ENCODE measurements at regions not wholly inside any gene's neighbourhood (a gene's known extent, or its start where the extent isn't known, plus 50 kb on each side); places are given as distances from the start of the nearest gene placed in this dataset.

DNA sequence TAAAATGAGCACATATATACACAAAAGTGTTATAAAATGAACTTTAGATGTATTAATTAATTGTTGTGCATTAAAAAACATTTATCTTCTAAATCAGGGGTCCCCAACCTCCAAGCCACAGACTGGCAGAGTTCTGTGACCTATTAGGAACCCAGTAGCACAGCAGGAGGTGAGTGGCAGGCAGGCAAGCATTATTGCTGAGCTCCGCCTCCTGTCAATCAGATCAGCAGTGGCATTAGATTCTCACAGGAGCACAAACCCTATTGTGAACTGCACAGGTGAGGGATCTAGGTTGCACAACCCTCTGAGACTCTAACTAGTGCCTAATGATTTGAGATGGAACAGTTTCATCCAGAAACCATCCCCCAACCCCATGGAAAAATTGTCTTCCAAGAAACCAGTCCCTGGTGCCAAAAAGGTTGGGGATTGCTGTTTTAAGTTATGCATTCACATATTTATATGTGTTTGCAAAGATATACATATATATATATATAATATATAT, 583.7 kb downstream of the KCNJ2 start:
- H3K79me2 ChIP-seq (ENCODE audit: control insufficient read depth, insufficient read depth, low read length): no peaks in the 10 kb centered on the region
- no peaks in the 10 kb centered on the region for H4K20me1 ChIP-seq (ENCODE audit: control insufficient read depth, extremely low read depth, insufficient read depth, low read length)
- no peak for DNase-seq (ENCODE audit: low read depth, low spot score)
- H3K9me3 ChIP-seq (ENCODE audit: control insufficient read depth, low read depth, low read length): no peaks in the 10 kb centered on the region
- H3K4me1 ChIP-seq (ENCODE audit: control insufficient read depth, extremely low read depth, insufficient read depth, low read length): no peaks in the 10 kb centered on the region
- H2AFZ ChIP-seq (ENCODE audit: control insufficient read depth, low read length): no peak overlapping the region
- no peak overlapping the region for H3K4me2 ChIP-seq (ENCODE audit: control insufficient read depth, extremely low read depth, insufficient read depth, low read depth, low read length)
- TF ChIP-seq EZH2 (IDR thresholded peaks at IDR 0.05; ENCODE audit: low read length): no peak
- TF ChIP-seq, protein P1, sequence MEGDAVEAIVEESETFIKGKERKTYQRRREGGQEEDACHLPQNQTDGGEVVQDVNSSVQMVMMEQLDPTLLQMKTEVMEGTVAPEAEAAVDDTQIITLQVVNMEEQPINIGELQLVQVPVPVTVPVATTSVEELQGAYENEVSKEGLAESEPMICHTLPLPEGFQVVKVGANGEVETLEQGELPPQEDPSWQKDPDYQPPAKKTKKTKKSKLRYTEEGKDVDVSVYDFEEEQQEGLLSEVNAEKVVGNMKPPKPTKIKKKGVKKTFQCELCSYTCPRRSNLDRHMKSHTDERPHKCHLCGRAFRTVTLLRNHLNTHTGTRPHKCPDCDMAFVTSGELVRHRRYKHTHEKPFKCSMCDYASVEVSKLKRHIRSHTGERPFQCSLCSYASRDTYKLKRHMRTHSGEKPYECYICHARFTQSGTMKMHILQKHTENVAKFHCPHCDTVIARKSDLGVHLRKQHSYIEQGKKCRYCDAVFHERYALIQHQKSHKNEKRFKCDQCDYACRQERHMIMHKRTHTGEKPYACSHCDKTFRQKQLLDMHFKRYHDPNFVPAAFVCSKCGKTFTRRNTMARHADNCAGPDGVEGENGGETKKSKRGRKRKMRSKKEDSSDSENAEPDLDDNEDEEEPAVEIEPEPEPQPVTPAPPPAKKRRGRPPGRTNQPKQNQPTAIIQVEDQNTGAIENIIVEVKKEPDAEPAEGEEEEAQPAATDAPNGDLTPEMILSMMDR (optimal IDR thresholded peaks at IDR 0.05 in 1 of 3, IDR thresholded peaks at IDR 0.05 in 1 of 3, conservative IDR thresholded peaks at IDR 0.05 in 1 of 3; ENCODE audit: extremely low read depth in 1 of 3, insufficient read depth in 2 of 3, low read length in 3 of 3): no peak
- H3K9ac ChIP-seq (ENCODE audit: control insufficient read depth, extremely low read depth, insufficient read depth, low read length): no peak overlapping the region
- H3K36me3 ChIP-seq (ENCODE audit: control insufficient read depth in 2 of 2, extremely low read depth in 1 of 2, insufficient read depth in 2 of 2, low read length in 2 of 2): no peaks in the 10 kb centered on the region
- no peaks in the 10 kb centered on the region for H3K27me3 ChIP-seq (ENCODE audit: control insufficient read depth, extremely low read depth, insufficient read depth, low read length)
- H3K9me1 ChIP-seq (ENCODE audit: control insufficient read depth, extremely low read depth, insufficient read depth, low read length): no peaks in the 10 kb centered on the region
- no peak for FAIRE-seq
- dilution Hi-C loops (cut with MboI; ENCODE audit: extremely low pct_ligation_motif_present, low sequenced_read_pairs): no loop called here
- H3K27ac ChIP-seq (ENCODE audit: control insufficient read depth, insufficient read depth, low read length): no peak overlapping the region
- H3K4me3 ChIP-seq (ENCODE audit: control insufficient read depth in 2 of 3, extremely low read depth in 1 of 3, insufficient read depth in 2 of 3, low read depth in 1 of 3, low read length in 3 of 3): no peak overlapping the region

DNA sequence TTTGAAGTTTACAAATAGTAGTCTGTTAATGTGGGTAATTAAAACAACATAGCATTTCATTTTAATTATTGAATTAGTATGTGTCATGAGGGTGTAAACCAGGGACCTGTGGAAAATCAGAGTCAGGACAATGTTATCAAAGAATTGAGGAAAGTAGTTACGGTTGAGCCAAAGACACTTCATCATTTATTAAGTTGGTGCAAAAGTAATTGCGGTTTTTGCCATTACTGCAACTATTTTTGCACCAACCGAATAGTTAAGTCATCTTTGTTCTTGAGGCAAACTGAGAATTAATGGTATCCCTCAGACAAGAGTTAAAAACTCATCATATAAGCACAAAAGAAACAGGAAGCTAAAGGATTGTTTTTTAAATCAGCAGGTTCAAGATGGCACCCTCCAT, 593.7 kb downstream of the KCNJ2 start:
- Histone ChIP-seq H3K9me1 (ENCODE audit: control insufficient read depth, extremely low read depth, insufficient read depth, low read length) (no peaks in the 10 kb centered on the region), H3K9me3 (ENCODE audit: control insufficient read depth, low read depth, low read length) (no peaks in the 10 kb centered on the region), H3K9ac (ENCODE audit: control insufficient read depth, extremely low read depth, insufficient read depth, low read length) (no peak overlapping the region), H3K36me3 (ENCODE audit: control insufficient read depth in 2 of 2, extremely low read depth in 1 of 2, insufficient read depth in 2 of 2, low read length in 2 of 2) (no peaks in the 10 kb centered on the region), H3K27me3 (ENCODE audit: control insufficient read depth, extremely low read depth, insufficient read depth, low read length) (no peaks in the 10 kb centered on the region), H3K79me2 (ENCODE audit: control insufficient read depth, insufficient read depth, low read length) (no peaks in the 10 kb centered on the region), H3K4me1 (ENCODE audit: control insufficient read depth, extremely low read depth, insufficient read depth, low read length) (no peaks in the 10 kb centered on the region), H2AFZ (ENCODE audit: control insufficient read depth, low read length) (no peak overlapping the region), H3K27ac (ENCODE audit: control insufficient read depth, insufficient read depth, low read length) (no peak overlapping the region), H4K20me1 (ENCODE audit: control insufficient read depth, extremely low read depth, insufficient read depth, low read length) (no peaks in the 10 kb centered on the region), H3K4me2 (ENCODE audit: control insufficient read depth, extremely low read depth, insufficient read depth, low read depth, low read length) (no peak overlapping the region), H3K4me3 (ENCODE audit: control insufficient read depth in 2 of 3, extremely low read depth in 1 of 3, insufficient read depth in 2 of 3, low read depth in 1 of 3, low read length in 3 of 3) (no peak overlapping the region)
- no peak for FAIRE-seq
- no peak for TF ChIP-seq EZH2 (IDR thresholded peaks at IDR 0.05; ENCODE audit: low read length)
- TF ChIP-seq, protein P1 (optimal IDR thresholded peaks at IDR 0.05 in 1 of 3, IDR thresholded peaks at IDR 0.05 in 1 of 3, conservative IDR thresholded peaks at IDR 0.05 in 1 of 3; ENCODE audit: extremely low read depth in 1 of 3, insufficient read depth in 2 of 3, low read length in 3 of 3): no peak
- DNase-seq (ENCODE audit: low read depth, low spot score): no peak
- dilution Hi-C loops (cut with MboI; ENCODE audit: extremely low pct_ligation_motif_present, low sequenced_read_pairs): no loop called here

Data from keratinocyte (primary cell).